ENCODE measurements at regions not wholly inside any gene's neighbourhood (a gene's known extent, or its start where the extent isn't known, plus 50 kb on each side); places are given as distances from the start of the nearest gene placed in this dataset.

- no peak overlapping the region for H3K27ac ChIP-seq
- no peak for TF ChIP-seq ZFX (IDR thresholded peaks at IDR 0.05; ENCODE audit: borderline replicate concordance)
- TF ChIP-seq CTCF (IDR thresholded peaks at IDR 0.05): no peak
Measured at GRCh38 chr9:100679834-100680233, 102.0 kb downstream of the CAVIN4 start.

GRCh38 chr9:100686420-100686819 is 108.5 kb downstream of the CAVIN4 start:
- TF ChIP-seq CTCF (IDR thresholded peaks at IDR 0.05) (no peak), ZFX (IDR thresholded peaks at IDR 0.05; ENCODE audit: borderline replicate concordance) (no peak)
- H3K27ac ChIP-seq: no peak overlapping the region

- H3K27ac ChIP-seq: no peak overlapping the region
- no peak for TF ChIP-seq CTCF (IDR thresholded peaks at IDR 0.05)
- no peak for TF ChIP-seq ZFX (IDR thresholded peaks at IDR 0.05; ENCODE audit: borderline replicate concordance)
Measured at GRCh38 chr9:100689635-100690034, 111.8 kb downstream of the CAVIN4 start.

- no peak overlapping the region for H3K27ac ChIP-seq
- TF ChIP-seq CTCF (IDR thresholded peaks at IDR 0.05) (peak; percentile 47), ZFX (IDR thresholded peaks at IDR 0.05; ENCODE audit: borderline replicate concordance) (no peak)
Measured at GRCh38 chr9:100690438-100690837, 112.6 kb downstream of the CAVIN4 start.

GRCh38 chr9:100697339-100697738 is 119.5 kb downstream of the CAVIN4 start:
- no peak overlapping the region for H3K27ac ChIP-seq
- TF ChIP-seq CTCF (IDR thresholded peaks at IDR 0.05): no peak
- no peak for TF ChIP-seq ZFX (IDR thresholded peaks at IDR 0.05; ENCODE audit: borderline replicate concordance)

- TF ChIP-seq ZFX (IDR thresholded peaks at IDR 0.05; ENCODE audit: borderline replicate concordance) (no peak), CTCF (IDR thresholded peaks at IDR 0.05) (no peak)
- no peak overlapping the region for H3K27ac ChIP-seq
Measured at GRCh38 chr9:100698945-100699344, 121.1 kb downstream of the CAVIN4 start.

- TF ChIP-seq CTCF (IDR thresholded peaks at IDR 0.05) (no peak), ZFX (IDR thresholded peaks at IDR 0.05; ENCODE audit: borderline replicate concordance) (no peak)
Measured at GRCh38 chr9:100699668-100700067, 121.8 kb downstream of the CAVIN4 start.

More at GRCh38 chr9:100699668-100700067, 121.8 kb downstream of the CAVIN4 start:
- H3K27ac ChIP-seq: no peak overlapping the region
